Naive thymus-derived CD8-positive, alpha-beta T cell (primary cell): ENCODE measurements at regions not wholly inside any gene's neighbourhood (a gene's known extent, or its start where the extent isn't known, plus 50 kb on each side); places are given as distances from the start of the nearest gene placed in this dataset.

ENCODE experiments used
- ATAC-seq, 2 donors: fragments of 150-1000 bp; cut with Tn5 transposase in 1 of 2; sonication (Bioruptor Pico), chemical (Tn5 transposase) in 1 of 2; 1 replicate in 1 of 2; 2 replicates in 1 of 2; pipeline ENCODE4 v1.10.0; 2021; ENCODE audit warnings: mild to moderate bottlenecking in 2 of 2, moderate library complexity in 2 of 2
- POLR2A ChIA-PET: fragments of 350-600 bp; sonication (Branson Sonifier 250); formaldehyde crosslinking; loops from one replicate; lab custom pipeline; 2021; ENCODE audit warnings: antibody characterized with exemption; lab: Charles Lee
- DNase-seq, 10 donors: peaks; one replicate each; pipeline versions ENCODE4 v3.0.0 to v3.0.0-alpha.2; 2020 to 2022
- H3K27ac Mint-ChIP-seq, 10 donors: one replicate each; pipeline ENCODE4 v1.8.0; 2020 to 2022; ENCODE audit warnings: mild to moderate bottlenecking in 10 of 10, mixed read lengths in 10 of 10, moderate library complexity in 4 of 10, inconsistent platforms in 1 of 10
- H3K27me3 Mint-ChIP-seq, 5 donors: one replicate each; pipeline ENCODE4 v1.8.0; 2021 to 2022; ENCODE audit warnings: mixed read lengths in 5 of 5
- H3K36me3 Mint-ChIP-seq, 3 donors: one replicate each; pipeline ENCODE4 v1.8.0; 2020 to 2022; ENCODE audit warnings: mixed read lengths in 3 of 3, mild to moderate bottlenecking in 2 of 3, inconsistent platforms in 1 of 3
- H3K4me1 Mint-ChIP-seq, 4 donors: one replicate each; pipeline ENCODE4 v1.8.0; 2021 to 2022; ENCODE audit warnings: mixed read lengths in 4 of 4
- H3K4me3 Mint-ChIP-seq, 10 donors: one replicate each; pipeline ENCODE4 v1.8.0; 2020 to 2022; ENCODE audit warnings: mild to moderate bottlenecking in 10 of 10, mixed read lengths in 10 of 10, moderate library complexity in 6 of 10, inconsistent platforms in 1 of 10
- H3K9me3 Mint-ChIP-seq, 9 donors: one replicate each; pipeline ENCODE4 v1.8.0; 2020 to 2022; ENCODE audit warnings: mixed read lengths in 9 of 9, mild to moderate bottlenecking in 3 of 9, inconsistent platforms in 1 of 9, moderate library complexity in 1 of 9

GRCh38 chr9:103999375-104000062 is 94.6 kb upstream of the SMC2 start:
- Mint-ChIP-seq H3K4me1 (no peaks in the 10 kb centered on the region), H3K9me3 (no peaks in the 10 kb centered on the region), H3K27ac (no peak overlapping the region), H3K36me3 (no peaks in the 10 kb centered on the region), H3K4me3 (no peak overlapping the region), H3K27me3 (peaks cover 0 to 13% (median 3%) of the 10 kb centered on the region in 5 donors)
- POLR2A ChIA-PET = no interaction called here
- ATAC-seq = no peak
- no peak for DNase-seq

- H3K4me1 Mint-ChIP-seq = no peaks in the 10 kb centered on the region
These were observed 84.3 kb upstream of the SMC2 start for GRCh38 chr9:104009826-104010225.

GRCh38 chr9:104022083-104022482 is 72.0 kb upstream of the SMC2 start:
- Mint-ChIP-seq H3K4me3 (no peak overlapping the region), H3K9me3 (peaks cover 0 to 10% (median 0%) of the 10 kb centered on the region in 9 donors), H3K27ac (no peak overlapping the region)

More at GRCh38 chr9:104009826-104010225, 84.3 kb upstream of the SMC2 start:
- Mint-ChIP-seq H3K36me3 (no peaks in the 10 kb centered on the region), H3K27ac (no peak overlapping the region), H3K9me3 (peaks cover 0 to 1% (median 0%) of the 10 kb centered on the region in 9 donors), H3K4me3 (no peak overlapping the region), H3K27me3 (peaks cover 0 to 17% (median 7%) of the 10 kb centered on the region in 5 donors)
- no peak for ATAC-seq
- DNase-seq = no peak
- POLR2A ChIA-PET = no interaction called here

GRCh38 chr9:104025104-104025503 is 69.0 kb upstream of the SMC2 start:
- H3K9me3 Mint-ChIP-seq = peaks cover 0 to 10% (median 0%) of the 10 kb centered on the region in 9 donors
- DNase-seq (no peak), ATAC-seq (no peak)
- H3K27me3 Mint-ChIP-seq = peaks cover 1 to 17% (median 10%) of the 10 kb centered on the region in 5 donors
- no peak overlapping the region for H3K4me3 Mint-ChIP-seq
- H3K27ac Mint-ChIP-seq = no peak overlapping the region
- POLR2A ChIA-PET = no interaction called here
- H3K36me3 Mint-ChIP-seq = no peaks in the 10 kb centered on the region
- peaks cover 8 to 26% (median 14%) of the 10 kb centered on the region in 4 donors for H3K4me1 Mint-ChIP-seq

More at GRCh38 chr9:104022083-104022482, 72.0 kb upstream of the SMC2 start:
- Mint-ChIP-seq H3K4me1 (peaks cover 0 to 7% (median under 1%) of the 10 kb centered on the region in 4 donors), H3K36me3 (no peaks in the 10 kb centered on the region), H3K27me3 (peaks cover 2 to 17% (median 10%) of the 10 kb centered on the region in 5 donors)
- POLR2A ChIA-PET = no interaction called here
- DNase-seq (no peak), ATAC-seq (no peak)

- no peak overlapping the region for H3K4me3 Mint-ChIP-seq
- ATAC-seq (no peak), DNase-seq (no peak)
- H3K27me3 Mint-ChIP-seq = peaks cover 1 to 17% (median 2%) of the 10 kb centered on the region in 5 donors
- H3K4me1 Mint-ChIP-seq = peaks cover 8 to 26% (median 14%) of the 10 kb centered on the region in 4 donors
- POLR2A ChIA-PET = no interaction called here
- peaks cover 0 to 4% (median 0%) of the 10 kb centered on the region in 9 donors for H3K9me3 Mint-ChIP-seq
- H3K27ac Mint-ChIP-seq = no peak overlapping the region
- no peaks in the 10 kb centered on the region for H3K36me3 Mint-ChIP-seq
These were observed 68.2 kb upstream of the SMC2 start for GRCh38 chr9:104025945-104026344.

GRCh38 chr9:104027295-104027694 is 66.8 kb upstream of the SMC2 start:
- peak overlapping the region in 1 of 10 donors; percentile 9 for H3K27ac Mint-ChIP-seq
- POLR2A ChIA-PET = no interaction called here
- ATAC-seq = no peak
- no peak for DNase-seq
- H3K4me1 Mint-ChIP-seq = peaks cover 8 to 26% (median 14%) of the 10 kb centered on the region in 4 donors
- H3K27me3 Mint-ChIP-seq = peaks cover 0 to 11% (median 2%) of the 10 kb centered on the region in 5 donors
- H3K9me3 Mint-ChIP-seq = no peaks in the 10 kb centered on the region
- H3K36me3 Mint-ChIP-seq = no peaks in the 10 kb centered on the region
- no peak overlapping the region for H3K4me3 Mint-ChIP-seq

GRCh38 chr9:104028827-104029226 is 65.3 kb upstream of the SMC2 start:
- Mint-ChIP-seq H3K27me3 (peaks cover 0 to 6% (median 0%) of the 10 kb centered on the region in 5 donors), H3K36me3 (no peaks in the 10 kb centered on the region), H3K4me1 (peaks cover 8 to 26% (median 14%) of the 10 kb centered on the region in 4 donors), H3K4me3 (no peak overlapping the region), H3K9me3 (no peaks in the 10 kb centered on the region), H3K27ac (no peak overlapping the region)
- ATAC-seq (no peak), DNase-seq (no peak)
- POLR2A ChIA-PET = no interaction called here
